Liver (tissue), 8 donors: ENCODE measurements at regions not wholly inside any gene's neighbourhood (a gene's known extent, or its start where the extent isn't known, plus 50 kb on each side); places are given as distances from the start of the nearest gene placed in this dataset.

ENCODE experiments used
- DNase-seq: peaks from one replicate; pipeline ENCODE4 v3.0.0-alpha.2; 2017; ENCODE audit warnings: low spot score
- H3K27ac ChIP-seq, 2 donors: one replicate each; pipeline ENCODE4 v1.7.0; 2013; ENCODE audit warnings: inconsistent platforms in 2 of 2, low read length in 2 of 2, control low read depth in 1 of 2, low read depth in 1 of 2, mild to moderate bottlenecking in 1 of 2
- H3K27me3 ChIP-seq, 4 donors: one replicate each; pipeline versions ENCODE4 v1.6.1 to v1.7.0; 2013; ENCODE audit warnings: low read length in 3 of 4, inconsistent platforms in 1 of 4, mild to moderate bottlenecking in 1 of 4, moderate library complexity in 1 of 4; ENCODE audit not compliant: control insufficient read depth in 4 of 4, insufficient read depth in 4 of 4
- H3K36me3 ChIP-seq, 4 donors: one replicate each; pipeline versions ENCODE4 v1.6.1 to v1.7.0; 2013; ENCODE audit warnings: low read length in 3 of 4, mild to moderate bottlenecking in 3 of 4, low read depth in 1 of 4, moderate library complexity in 1 of 4; ENCODE audit not compliant: control insufficient read depth in 4 of 4, insufficient read depth in 3 of 4
- H3K4me1 ChIP-seq, 4 donors: one replicate each; pipeline versions ENCODE4 v1.6.1 to v1.7.0; 2013; ENCODE audit warnings: low read length in 3 of 4, mild to moderate bottlenecking in 3 of 4, moderate library complexity in 1 of 4; ENCODE audit not compliant: control insufficient read depth in 4 of 4, insufficient read depth in 4 of 4
- H3K4me3 ChIP-seq, 3 donors: one replicate each; pipeline versions ENCODE4 v1.6.1 to v1.7.0; 2013; ENCODE audit warnings: low read length in 3 of 3, control low read depth in 1 of 3, low read depth in 1 of 3, mild to moderate bottlenecking in 1 of 3
- H3K9ac ChIP-seq, 2 donors: one replicate each; pipeline ENCODE4 v1.7.0; 2013; ENCODE audit warnings: low read length in 2 of 2, mild to moderate bottlenecking in 2 of 2, moderate library complexity in 2 of 2, control low read depth in 1 of 2, low read depth in 1 of 2
- H3K9me3 ChIP-seq, 4 donors: one replicate each; pipeline versions ENCODE4 v1.6.1 to v1.7.0; 2013; ENCODE audit warnings: low read length in 3 of 4; ENCODE audit not compliant: control insufficient read depth in 4 of 4
- EGR1 ChIP-seq, 2 donors: IDR thresholded peaks; 2 replicates each; pipeline ENCODE4 v1.6.1; 2016 to 2018; ENCODE audit warnings: antibody characterized with exemption in 2 of 2, low read depth in 2 of 2
- FOXA1 ChIP-seq: IDR thresholded peaks from 2 replicates; pipeline ENCODE4 v1.6.1; 2016; ENCODE audit warnings: antibody characterized with exemption
- FOXA2 ChIP-seq: IDR thresholded peaks from 2 replicates; pipeline ENCODE4 v1.6.1; 2016; ENCODE audit warnings: antibody characterized with exemption
- GABPA ChIP-seq, 2 donors: IDR thresholded peaks in 1 of 2; conservative IDR thresholded peaks in 1 of 2; 2 replicates each; pipeline ENCODE4 v1.6.1; 2016; ENCODE audit warnings: antibody characterized with exemption in 2 of 2, mild to moderate bottlenecking in 1 of 2, moderate library complexity in 1 of 2
- HNF4A ChIP-seq, 2 donors: conservative IDR thresholded peaks; 2 replicates each; pipeline ENCODE4 v1.6.1; 2016; ENCODE audit warnings: antibody characterized with exemption in 2 of 2, mild to moderate bottlenecking in 2 of 2
- JUND ChIP-seq, 2 donors: IDR thresholded peaks; 2 replicates each; pipeline ENCODE4 v1.6.1; 2016; ENCODE audit warnings: antibody characterized with exemption in 2 of 2
- NR2F2 ChIP-seq: IDR thresholded peaks from 2 replicates; pipeline ENCODE4 v1.6.1; 2016; ENCODE audit warnings: antibody characterized with exemption
- RAD21 ChIP-seq, 2 donors: IDR thresholded peaks; 2 replicates each; pipeline ENCODE4 v1.6.1; 2016; ENCODE audit warnings: antibody characterized with exemption in 2 of 2, mild to moderate bottlenecking in 2 of 2
- RXRA ChIP-seq, 2 donors: IDR thresholded peaks; 2 replicates each; pipeline ENCODE4 v1.6.1; 2017 to 2018; ENCODE audit warnings: antibody characterized with exemption in 2 of 2, mild to moderate bottlenecking in 1 of 2
- SP1 ChIP-seq: IDR thresholded peaks from 2 replicates; pipeline ENCODE4 v1.6.1; 2018; ENCODE audit warnings: antibody characterized with exemption, mild to moderate bottlenecking
- TAF1 ChIP-seq: conservative IDR thresholded peaks from 2 replicates; pipeline ENCODE4 v1.6.1; 2016; ENCODE audit warnings: antibody characterized with exemption, mild to moderate bottlenecking
- YY1 ChIP-seq: IDR thresholded peaks from 2 replicates; pipeline ENCODE4 v1.6.1; 2016; ENCODE audit warnings: antibody characterized with exemption, mild to moderate bottlenecking
- WGBS: extraction: QIAGEN DNeasy Blood & Tissue Kit; methylation state at CpG from one replicate; pipeline ENCODE4 v1.1.7; 2013; 5-methylcytosine and 5-hydroxymethylcytosine counted together
- TF ChIP-seq, protein P1 (sequence below): IDR thresholded peaks from 2 replicates; pipeline ENCODE4 v1.6.1; 2016; ENCODE audit warnings: antibody characterized with exemption
- TF ChIP-seq, protein P2 (sequence below): IDR thresholded peaks from 2 replicates; pipeline ENCODE4 v1.6.1; 2016; ENCODE audit warnings: antibody characterized with exemption, mild to moderate bottlenecking
- TF ChIP-seq, protein P3 (sequence below): IDR thresholded peaks from 2 replicates; pipeline ENCODE4 v1.6.1; 2016; ENCODE audit warnings: antibody characterized with exemption
- TF ChIP-seq, protein P4 (sequence below): fragments of 150-350 bp; IDR thresholded peaks from 2 replicates; pipeline ENCODE4 v1.5.1; 2017; ENCODE audit warnings: improper control_type of control experiment, low read depth, low read length; ENCODE audit not compliant: missing input control
- TF ChIP-seq, protein P5 (sequence below): IDR thresholded peaks from 2 replicates; pipeline ENCODE4 v1.6.1; 2016; ENCODE audit warnings: antibody characterized with exemption
- donor health status: healthy.
- donor health status: healthy.
- donor health status: healthy.
- donor health status: healthy.
- donor health status: healthy.

DNA sequence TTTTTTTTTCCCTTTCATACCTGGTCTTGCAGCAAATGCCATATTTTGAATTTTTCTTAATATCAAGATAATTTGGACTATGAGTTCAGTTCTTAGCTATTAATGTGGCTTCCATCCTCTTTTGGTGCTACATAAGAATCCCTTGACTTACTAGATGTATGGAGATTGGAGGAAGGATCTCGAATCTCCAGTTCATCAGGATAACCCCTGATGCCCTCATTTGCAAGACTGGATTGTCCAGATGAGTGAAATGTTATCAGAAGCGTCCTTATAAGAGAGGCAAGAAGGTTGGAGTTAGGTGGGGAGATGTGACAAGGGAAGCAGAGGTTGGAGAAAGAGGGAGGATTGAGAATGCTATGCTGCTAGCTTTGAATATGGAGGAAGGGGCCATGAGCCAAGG, 499.6 kb upstream of the SYNCRIP start:
- no peak overlapping the region for H3K27ac ChIP-seq
- no peaks in the 10 kb centered on the region for H3K9me3 ChIP-seq
- WGBS, result 54% methylated on average over 2 of the region's 2 CpGs

More for the DNA sequence above, 499.6 kb upstream of the SYNCRIP start:
- no peak for DNase-seq
- TF ChIP-seq HNF4A (conservative IDR thresholded peaks at IDR 0.05) (no peak), TAF1 (no peak), JUND (IDR thresholded peaks at IDR 0.05) (no peak), FOXA2 (no peak), SP1 (no peak), FOXA1 (no peak), RXRA (IDR thresholded peaks at IDR 0.05) (no peak), YY1 (no peak), RAD21 (IDR thresholded peaks at IDR 0.05) (no peak), NR2F2 (no peak), EGR1 (IDR thresholded peaks at IDR 0.05; ENCODE audit: low read depth in 2 of 2) (no peak), GABPA (IDR thresholded peaks at IDR 0.05 in 1 of 2, conservative IDR thresholded peaks at IDR 0.05 in 1 of 2) (no peak)
- TF ChIP-seq, protein P1, sequence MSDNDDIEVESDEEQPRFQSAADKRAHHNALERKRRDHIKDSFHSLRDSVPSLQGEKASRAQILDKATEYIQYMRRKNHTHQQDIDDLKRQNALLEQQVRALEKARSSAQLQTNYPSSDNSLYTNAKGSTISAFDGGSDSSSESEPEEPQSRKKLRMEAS, result no peak
- TF ChIP-seq, protein P2, sequence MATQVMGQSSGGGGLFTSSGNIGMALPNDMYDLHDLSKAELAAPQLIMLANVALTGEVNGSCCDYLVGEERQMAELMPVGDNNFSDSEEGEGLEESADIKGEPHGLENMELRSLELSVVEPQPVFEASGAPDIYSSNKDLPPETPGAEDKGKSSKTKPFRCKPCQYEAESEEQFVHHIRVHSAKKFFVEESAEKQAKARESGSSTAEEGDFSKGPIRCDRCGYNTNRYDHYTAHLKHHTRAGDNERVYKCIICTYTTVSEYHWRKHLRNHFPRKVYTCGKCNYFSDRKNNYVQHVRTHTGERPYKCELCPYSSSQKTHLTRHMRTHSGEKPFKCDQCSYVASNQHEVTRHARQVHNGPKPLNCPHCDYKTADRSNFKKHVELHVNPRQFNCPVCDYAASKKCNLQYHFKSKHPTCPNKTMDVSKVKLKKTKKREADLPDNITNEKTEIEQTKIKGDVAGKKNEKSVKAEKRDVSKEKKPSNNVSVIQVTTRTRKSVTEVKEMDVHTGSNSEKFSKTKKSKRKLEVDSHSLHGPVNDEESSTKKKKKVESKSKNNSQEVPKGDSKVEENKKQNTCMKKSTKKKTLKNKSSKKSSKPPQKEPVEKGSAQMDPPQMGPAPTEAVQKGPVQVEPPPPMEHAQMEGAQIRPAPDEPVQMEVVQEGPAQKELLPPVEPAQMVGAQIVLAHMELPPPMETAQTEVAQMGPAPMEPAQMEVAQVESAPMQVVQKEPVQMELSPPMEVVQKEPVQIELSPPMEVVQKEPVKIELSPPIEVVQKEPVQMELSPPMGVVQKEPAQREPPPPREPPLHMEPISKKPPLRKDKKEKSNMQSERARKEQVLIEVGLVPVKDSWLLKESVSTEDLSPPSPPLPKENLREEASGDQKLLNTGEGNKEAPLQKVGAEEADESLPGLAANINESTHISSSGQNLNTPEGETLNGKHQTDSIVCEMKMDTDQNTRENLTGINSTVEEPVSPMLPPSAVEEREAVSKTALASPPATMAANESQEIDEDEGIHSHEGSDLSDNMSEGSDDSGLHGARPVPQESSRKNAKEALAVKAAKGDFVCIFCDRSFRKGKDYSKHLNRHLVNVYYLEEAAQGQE, result no peak
- TF ChIP-seq, protein P3, sequence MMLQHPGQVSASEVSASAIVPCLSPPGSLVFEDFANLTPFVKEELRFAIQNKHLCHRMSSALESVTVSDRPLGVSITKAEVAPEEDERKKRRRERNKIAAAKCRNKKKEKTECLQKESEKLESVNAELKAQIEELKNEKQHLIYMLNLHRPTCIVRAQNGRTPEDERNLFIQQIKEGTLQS, result no peak
- TF ChIP-seq, protein P4, sequence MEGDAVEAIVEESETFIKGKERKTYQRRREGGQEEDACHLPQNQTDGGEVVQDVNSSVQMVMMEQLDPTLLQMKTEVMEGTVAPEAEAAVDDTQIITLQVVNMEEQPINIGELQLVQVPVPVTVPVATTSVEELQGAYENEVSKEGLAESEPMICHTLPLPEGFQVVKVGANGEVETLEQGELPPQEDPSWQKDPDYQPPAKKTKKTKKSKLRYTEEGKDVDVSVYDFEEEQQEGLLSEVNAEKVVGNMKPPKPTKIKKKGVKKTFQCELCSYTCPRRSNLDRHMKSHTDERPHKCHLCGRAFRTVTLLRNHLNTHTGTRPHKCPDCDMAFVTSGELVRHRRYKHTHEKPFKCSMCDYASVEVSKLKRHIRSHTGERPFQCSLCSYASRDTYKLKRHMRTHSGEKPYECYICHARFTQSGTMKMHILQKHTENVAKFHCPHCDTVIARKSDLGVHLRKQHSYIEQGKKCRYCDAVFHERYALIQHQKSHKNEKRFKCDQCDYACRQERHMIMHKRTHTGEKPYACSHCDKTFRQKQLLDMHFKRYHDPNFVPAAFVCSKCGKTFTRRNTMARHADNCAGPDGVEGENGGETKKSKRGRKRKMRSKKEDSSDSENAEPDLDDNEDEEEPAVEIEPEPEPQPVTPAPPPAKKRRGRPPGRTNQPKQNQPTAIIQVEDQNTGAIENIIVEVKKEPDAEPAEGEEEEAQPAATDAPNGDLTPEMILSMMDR, result no peak
- TF ChIP-seq, protein P5, sequence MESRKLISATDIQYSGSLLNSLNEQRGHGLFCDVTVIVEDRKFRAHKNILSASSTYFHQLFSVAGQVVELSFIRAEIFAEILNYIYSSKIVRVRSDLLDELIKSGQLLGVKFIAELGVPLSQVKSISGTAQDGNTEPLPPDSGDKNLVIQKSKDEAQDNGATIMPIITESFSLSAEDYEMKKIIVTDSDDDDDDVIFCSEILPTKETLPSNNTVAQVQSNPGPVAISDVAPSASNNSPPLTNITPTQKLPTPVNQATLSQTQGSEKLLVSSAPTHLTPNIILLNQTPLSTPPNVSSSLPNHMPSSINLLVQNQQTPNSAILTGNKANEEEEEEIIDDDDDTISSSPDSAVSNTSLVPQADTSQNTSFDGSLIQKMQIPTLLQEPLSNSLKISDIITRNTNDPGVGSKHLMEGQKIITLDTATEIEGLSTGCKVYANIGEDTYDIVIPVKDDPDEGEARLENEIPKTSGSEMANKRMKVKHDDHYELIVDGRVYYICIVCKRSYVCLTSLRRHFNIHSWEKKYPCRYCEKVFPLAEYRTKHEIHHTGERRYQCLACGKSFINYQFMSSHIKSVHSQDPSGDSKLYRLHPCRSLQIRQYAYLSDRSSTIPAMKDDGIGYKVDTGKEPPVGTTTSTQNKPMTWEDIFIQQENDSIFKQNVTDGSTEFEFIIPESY, result no peak
- Histone ChIP-seq H3K4me3 (no peak overlapping the region), H3K27me3 (no peaks in the 10 kb centered on the region), H3K9ac (no peak overlapping the region), H3K4me1 (no peaks in the 10 kb centered on the region), H3K36me3 (no peaks in the 10 kb centered on the region)
